HG03039 (cell line): ENCODE measurements at regions not wholly inside any gene's neighbourhood (a gene's known extent, or its start where the extent isn't known, plus 50 kb on each side); places are given as distances from the start of the nearest gene placed in this dataset.
"Not testable (repeated sequence)": the region's sequence is repeated elsewhere in the genome, so short reads cannot be mapped to it uniquely, and the experiment has no call there.

Source experiments
- ATAC-seq: cut with Tn5 transposase; IDR thresholded peaks from one replicate; pipeline ENCODE4 v1.9.1; 2021; ENCODE audit warnings: mild to moderate bottlenecking, moderate library complexity; ENCODE audit not compliant: unreplicated experiment

GRCh38 chr15:93384886-93385285 lies 295.9 kb upstream of the RGMA start:
- no peak for ATAC-seq

- ATAC-seq: no peak
These were observed 293.3 kb upstream of the RGMA start for GRCh38 chr15:93382200-93382820.

GRCh38 chr15:93378558-93378957 lies 289.5 kb upstream of the RGMA start:
- no peak for ATAC-seq

GRCh38 chr15:93372865-93373223 lies 283.8 kb upstream of the RGMA start:
- no peak for ATAC-seq

GRCh38 chr15:93372208-93372864 lies 283.3 kb upstream of the RGMA start:
- no peak for ATAC-seq

- no peak for ATAC-seq
These were observed 277.5 kb upstream of the RGMA start for GRCh38 chr15:93366387-93367100.

GRCh38 chr15:93362821-93363220 lies 273.8 kb upstream of the RGMA start:
- ATAC-seq: no peak

GRCh38 chr15:93362203-93362602 lies 273.2 kb upstream of the RGMA start:
- ATAC-seq: no peak

GRCh38 chr15:93361703-93362102 lies 272.7 kb upstream of the RGMA start:
- no peak for ATAC-seq

GRCh38 chr15:93360976-93361375 lies 272.0 kb upstream of the RGMA start:
- no peak for ATAC-seq

GRCh38 chr15:93360318-93360717 lies 271.3 kb upstream of the RGMA start:
- no peak for ATAC-seq

- ATAC-seq: no peak
These were observed 270.6 kb upstream of the RGMA start for GRCh38 chr15:93359425-93360131.

- no peak for ATAC-seq
These were observed 270.0 kb upstream of the RGMA start for GRCh38 chr15:93359060-93359408.

- no peak for ATAC-seq
These were observed 269.4 kb upstream of the RGMA start for GRCh38 chr15:93358166-93359059.

GRCh38 chr15:93348711-93349545 lies 259.9 kb upstream of the RGMA start:
- no peak for ATAC-seq

GRCh38 chr15:93347986-93348385 lies 259.0 kb upstream of the RGMA start:
- no peak for ATAC-seq

GRCh38 chr15:93345981-93346380 lies 257.0 kb upstream of the RGMA start:
- no peak for ATAC-seq

GRCh38 chr15:93343402-93343801 lies 254.4 kb upstream of the RGMA start:
- not testable (repeated sequence) for ATAC-seq

- no peak for ATAC-seq
These were observed 252.2 kb upstream of the RGMA start for GRCh38 chr15:93341164-93341563.

- ATAC-seq: no peak
These were observed 251.4 kb upstream of the RGMA start for GRCh38 chr15:93340406-93340805.
